NB4 (cell line): ENCODE measurements at regions not wholly inside any gene's neighbourhood (a gene's known extent, or its start where the extent isn't known, plus 50 kb on each side); places are given as distances from the start of the nearest gene placed in this dataset.

ENCODE experiments used
- DNase-seq: peaks from one replicate; pipeline ENCODE4 v3.0.0; 2010; ENCODE audit warnings: low read depth
- H3K4me3 ChIP-seq: one replicate; pipeline ENCODE4 v1.5.1; 2011; ENCODE audit warnings: mild to moderate bottlenecking, low read depth, low read length, moderate library complexity
- CTCF ChIP-seq: IDR thresholded peaks from one replicate; pipeline ENCODE4 v1.5.1; 2012; ENCODE audit warnings: low read depth, low read length
- MAX ChIP-seq: IDR thresholded peaks from 2 replicates; pipeline ENCODE4 v1.6.1; 2011; ENCODE audit warnings: low read depth, low read length
- MYC ChIP-seq: IDR thresholded peaks from 2 replicates; pipeline ENCODE4 v1.6.1; 2011; ENCODE audit warnings: low read depth, low read length
- POLR2A ChIP-seq: IDR thresholded peaks from 2 replicates; pipeline ENCODE4 v1.6.1; 2011; ENCODE audit warnings: mild to moderate bottlenecking; ENCODE audit not compliant: insufficient read length; ENCODE audit errors: extremely low read depth

DNA sequence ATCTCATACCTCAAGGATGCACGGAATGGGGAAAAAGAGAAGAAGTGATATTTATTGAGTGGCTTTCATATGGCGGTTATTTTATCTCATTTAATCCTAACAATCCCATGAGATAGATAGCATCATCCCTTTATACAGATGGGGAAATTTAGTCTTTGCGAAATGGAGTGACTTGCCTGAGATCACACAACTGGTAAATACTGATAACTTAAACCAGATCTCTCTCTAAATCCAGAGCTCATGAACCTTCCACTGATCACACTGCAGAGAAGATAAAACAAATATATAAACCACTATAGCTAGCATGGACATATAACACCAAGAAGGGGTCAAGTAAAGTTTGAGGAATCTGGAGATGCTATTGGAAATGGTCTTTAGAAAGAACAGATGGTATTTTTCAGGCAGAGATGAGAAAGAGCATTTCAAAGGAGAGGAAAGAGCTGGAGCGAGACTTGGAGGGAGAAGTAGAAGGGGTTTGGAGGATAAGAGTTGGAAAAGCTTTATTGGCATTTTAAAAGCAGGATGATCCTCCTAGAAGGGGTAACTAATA, 139.8 kb upstream of the TNFAIP3 start:
- no peak for DNase-seq
- TF ChIP-seq MYC (no peak), CTCF (no peak), POLR2A (no peak), MAX (no peak)
- H3K4me3 ChIP-seq = no peak overlapping the region

- DNase-seq = no peak
- TF ChIP-seq POLR2A (no peak), MYC (no peak), CTCF (no peak)
- H3K4me3 ChIP-seq = no peak overlapping the region
These were observed 138.4 kb upstream of the TNFAIP3 start for GRCh38 chr6:137728386-137729349.

GRCh38 chr6:137729866-137730629, 137.0 kb upstream of the TNFAIP3 start:
- H3K4me3 ChIP-seq = no peak overlapping the region
- DNase-seq = no peak
- TF ChIP-seq MYC (no peak), MAX (no peak), POLR2A (no peak), CTCF (no peak)

GRCh38 chr6:137731600-137731959, 135.5 kb upstream of the TNFAIP3 start:
- H3K4me3 ChIP-seq = no peak overlapping the region

More at GRCh38 chr6:137731600-137731959, 135.5 kb upstream of the TNFAIP3 start:
- no peak for TF ChIP-seq POLR2A
- TF ChIP-seq MYC = no peak
- no peak for TF ChIP-seq CTCF
- no peak for TF ChIP-seq MAX
- DNase-seq = no peak
